OCI-LY1 (cell line): ENCODE measurements at regions not wholly inside any gene's neighbourhood (a gene's known extent, or its start where the extent isn't known, plus 50 kb on each side); places are given as distances from the start of the nearest gene placed in this dataset.

ENCODE experiments used
- H2AFZ ChIP-seq: fragments of 200-600 bp; sonication (generic), shearing (Covaris generic); 2 replicates; pipeline ENCODE4 v1.6.0; 2014; ENCODE audit warnings: antibody characterized with exemption, mild to moderate bottlenecking, low read length
- H3F3A ChIP-seq: fragments of 200-600 bp; sonication (generic), shearing (Covaris generic); 2 replicates; pipeline ENCODE4 v1.6.0; 2014; ENCODE audit warnings: mild to moderate bottlenecking, antibody characterized with exemption, low read length, moderate library complexity; ENCODE audit not compliant: insufficient read depth
- H3K27ac ChIP-seq: fragments of 200-600 bp; sonication (generic); 2 replicates; pipeline ENCODE4 v1.5.1; 2014; ENCODE audit warnings: low read length, mixed run types, mild to moderate bottlenecking, low read depth; ENCODE audit not compliant: poor library complexity, severe bottlenecking
- H3K27me3 ChIP-seq: fragments of 200-600 bp; sonication (generic); 2 replicates; pipeline ENCODE4 v1.6.0; 2014; ENCODE audit warnings: antibody characterized with exemption, mild to moderate bottlenecking, low read length, moderate library complexity; ENCODE audit not compliant: insufficient read depth
- H3K36me3 ChIP-seq: fragments of 200-600 bp; sonication (generic); 2 replicates; pipeline ENCODE4 v1.6.1; 2014; ENCODE audit warnings: mild to moderate bottlenecking, antibody characterized with exemption, low read length, moderate library complexity, mixed read lengths; ENCODE audit not compliant: insufficient read depth
- H3K4me1 ChIP-seq: fragments of 200-600 bp; sonication (generic); 2 replicates; pipeline ENCODE4 v1.5.1; 2014; ENCODE audit warnings: mild to moderate bottlenecking, low read length, moderate library complexity; ENCODE audit not compliant: insufficient read depth, severe bottlenecking
- H3K4me2 ChIP-seq: fragments of 200-600 bp; sonication (generic), shearing (Covaris generic); 2 replicates; pipeline ENCODE4 v1.6.1; 2014; ENCODE audit warnings: low read length
- H3K4me3 ChIP-seq: fragments of 200-600 bp; sonication (generic); 2 replicates; pipeline ENCODE4 v1.5.1; 2014; ENCODE audit warnings: low read length, low read depth, mild to moderate bottlenecking, mixed read lengths; ENCODE audit not compliant: poor library complexity, severe bottlenecking
- H3K79me2 ChIP-seq: fragments of 200-600 bp; shearing (Covaris generic); 2 replicates; pipeline ENCODE4 v1.6.1; 2016; ENCODE audit warnings: mixed run types, low read length, mixed read lengths; ENCODE audit not compliant: insufficient read depth
- H3K9ac ChIP-seq: fragments of 200-600 bp; sonication (generic), shearing (Covaris generic); 2 replicates; pipeline ENCODE4 v1.6.1; 2014; ENCODE audit warnings: mild to moderate bottlenecking, low read length, mixed read lengths
- H3K9me2 ChIP-seq: fragments of 200-600 bp; sonication (generic), shearing (Covaris generic); 2 replicates; pipeline ENCODE4 v1.6.1; 2014; ENCODE audit warnings: low read depth, mild to moderate bottlenecking, low read length, mixed read lengths
- H3K9me3 ChIP-seq: fragments of 200-600 bp; shearing (Covaris generic); 2 replicates; pipeline ENCODE4 v1.6.1; 2014; ENCODE audit warnings: low read length, mixed read lengths
- H4K20me1 ChIP-seq: fragments of 200-600 bp; sonication (generic), shearing (Covaris generic); 2 replicates; pipeline ENCODE4 v1.6.0; 2016; ENCODE audit warnings: mild to moderate bottlenecking, low read length; ENCODE audit not compliant: insufficient read depth
- CTCF ChIP-seq: fragments of 200-600 bp; sonication (generic), shearing (Covaris generic); IDR thresholded peaks from 2 replicates; pipeline ENCODE4 v1.5.1; 2017; ENCODE audit warnings: mild to moderate bottlenecking, antibody characterized with exemption, low read length, moderate library complexity, mixed read lengths
- EZH2 ChIP-seq: fragments of 200-600 bp; sonication (generic), shearing (Covaris generic); IDR thresholded peaks from 2 replicates; pipeline ENCODE4 v1.8.0; 2017; ENCODE audit warnings: borderline replicate concordance, mixed run types, mild to moderate bottlenecking, antibody characterized with exemption, low read length, moderate library complexity, mixed read lengths

GRCh38 chr15:77778802-77779201 is 146.1 kb upstream of the LINGO1 start:
- Histone ChIP-seq H3K9ac (no peak overlapping the region), H3K4me1 (no peaks in the 10 kb centered on the region), H3K27ac (no peak overlapping the region), H3K4me3 (no peak overlapping the region), H3K9me2 (no peaks in the 10 kb centered on the region), H4K20me1 (no peaks in the 10 kb centered on the region), H3K36me3 (no peaks in the 10 kb centered on the region), H3K4me2 (no peak overlapping the region), H2AFZ (no peak overlapping the region), H3F3A (no peaks in the 10 kb centered on the region), H3K27me3 (no peaks in the 10 kb centered on the region), H3K79me2 (no peaks in the 10 kb centered on the region), H3K9me3 (no peaks in the 10 kb centered on the region)
- TF ChIP-seq CTCF (no peak), EZH2 (no peak)

DNA sequence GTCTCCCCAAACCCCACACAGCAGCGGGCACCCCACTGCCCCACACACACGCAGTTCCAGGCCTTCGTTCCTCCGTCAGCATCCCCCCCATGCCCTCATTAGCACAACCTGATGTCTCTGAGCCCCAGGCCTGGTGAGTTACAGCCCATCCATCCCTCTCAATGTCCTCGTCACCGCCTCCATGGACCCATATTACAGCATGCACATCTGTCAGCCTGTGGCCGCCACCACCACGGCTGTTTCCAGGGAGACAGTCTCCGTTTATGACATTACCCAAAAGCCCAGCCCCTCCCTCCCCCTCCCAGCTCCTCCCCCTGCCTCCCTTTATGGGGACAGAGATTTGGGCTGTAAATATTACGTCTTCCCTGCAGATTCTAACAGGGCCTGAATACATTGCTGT is 143.1 kb upstream of the LINGO1 start:
- Histone ChIP-seq H4K20me1 (no peaks in the 10 kb centered on the region), H3K4me2 (no peak overlapping the region), H3K9ac (no peak overlapping the region), H3K9me2 (no peaks in the 10 kb centered on the region), H3K79me2 (no peaks in the 10 kb centered on the region), H3K27me3 (no peaks in the 10 kb centered on the region; the same call in 1 of the 2 replicates), H3K9me3 (no peaks in the 10 kb centered on the region), H3F3A (no peaks in the 10 kb centered on the region), H3K4me1 (no peaks in the 10 kb centered on the region), H2AFZ (no peak overlapping the region), H3K4me3 (no peak overlapping the region), H3K27ac (no peak overlapping the region), H3K36me3 (no peaks in the 10 kb centered on the region)
- TF ChIP-seq EZH2 = no peak
- TF ChIP-seq CTCF = no peak

DNA sequence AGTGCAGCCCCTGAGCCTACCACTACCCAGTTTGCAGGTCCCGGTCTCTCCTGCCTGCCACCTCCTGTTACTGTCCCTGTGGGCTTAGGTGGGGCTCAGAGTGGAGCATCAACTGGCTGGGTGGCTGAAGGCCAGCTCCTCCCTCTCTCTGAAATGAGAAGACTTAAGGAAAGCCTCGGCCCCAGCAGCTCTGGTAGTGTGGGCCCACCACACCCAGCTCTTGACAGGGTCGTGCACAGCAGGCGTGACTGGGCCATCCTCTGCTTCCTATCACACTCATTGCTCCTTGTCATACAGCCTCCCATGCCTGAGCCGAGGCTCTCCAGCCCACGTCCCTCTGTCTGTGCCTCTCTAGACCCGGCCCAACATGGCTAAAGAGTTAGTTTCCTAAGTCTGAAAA is 142.7 kb upstream of the LINGO1 start:
- no peaks in the 10 kb centered on the region for H3K9me3 ChIP-seq
- no peaks in the 10 kb centered on the region for H3K9me2 ChIP-seq
- no peaks in the 10 kb centered on the region for H4K20me1 ChIP-seq
- no peak overlapping the region for H3K9ac ChIP-seq
- no peak overlapping the region for H3K27ac ChIP-seq
- H3K4me1 ChIP-seq = no peaks in the 10 kb centered on the region
- no peaks in the 10 kb centered on the region for H3K36me3 ChIP-seq
- TF ChIP-seq CTCF = no peak
- TF ChIP-seq EZH2 = no peak
- no peaks in the 10 kb centered on the region for H3F3A ChIP-seq
- H3K4me3 ChIP-seq = no peak overlapping the region
- H3K79me2 ChIP-seq = no peaks in the 10 kb centered on the region
- no peaks in the 10 kb centered on the region; the same call in 1 of the 2 replicates for H3K27me3 ChIP-seq
- H3K4me2 ChIP-seq = no peak overlapping the region
- no peak overlapping the region for H2AFZ ChIP-seq
